ENCODE measurements at regions not wholly inside any gene's neighbourhood (a gene's known extent, or its start where the extent isn't known, plus 50 kb on each side); places are given as distances from the start of the nearest gene placed in this dataset.
"Not testable (repeated sequence)": the region's sequence is repeated elsewhere in the genome, so short reads cannot be mapped to it uniquely, and the experiment has no call there.

GRCh38 chr7:15126653-15127052, 224.1 kb upstream of the DGKB start:
- peak; percentile 67 for DNase-seq (ENCODE audit: low read depth, low spot score)
- FAIRE-seq = peak; percentile 12
- H3K27me3 ChIP-seq (ENCODE audit: control insufficient read depth in 2 of 2, insufficient read depth in 2 of 2, low read length in 2 of 2); H3K9me1 ChIP-seq (replicated peaks; ENCODE audit: control insufficient read depth, extremely low read depth, insufficient read depth, low read length); H3K9me3 ChIP-seq (replicated peaks; ENCODE audit: control insufficient read depth, insufficient read depth, low read length); H3K4me3 ChIP-seq (replicated peaks in 1 of 3; ENCODE audit: insufficient read depth in 1 of 3, low read depth in 1 of 3, low read length in 3 of 3); H2AFZ ChIP-seq (ENCODE audit: low read depth, low read length); H3K79me2 ChIP-seq (ENCODE audit: control insufficient read depth, insufficient read depth, low read length); H3K36me3 ChIP-seq (ENCODE audit: control insufficient read depth in 2 of 2, extremely low read depth in 1 of 2, insufficient read depth in 2 of 2, low read length in 2 of 2); dilution Hi-C loops (cut with MboI; ENCODE audit: extremely low pct_ligation_motif_present, low sequenced_read_pairs); BruUV-seq (replicated peaks); H3K9ac ChIP-seq (replicated peaks; ENCODE audit: extremely low read depth, insufficient read depth, low read length); H4K20me1 ChIP-seq (replicated peaks; ENCODE audit: control insufficient read depth, extremely low read depth, insufficient read depth, low read length); POLR2A ChIA-PET: not testable (repeated sequence)
- peaks cover 36% of the 10 kb centered on the region for H3K4me1 ChIP-seq (ENCODE audit: control insufficient read depth, extremely low read depth, insufficient read depth, low read length)
- peak; percentile 64 for TF ChIP-seq GATA2 (IDR thresholded peaks at IDR 0.05; ENCODE audit: insufficient read depth, insufficient read length, low read depth, low read length)
- peak overlapping the region; percentile 4 for H3K4me2 ChIP-seq (ENCODE audit: insufficient read depth, low read length)
- peak overlapping the region; percentile 22 for H3K27ac ChIP-seq (ENCODE audit: insufficient read depth, low read depth, low read length)
- CTCF ChIA-PET = interaction anchor here (1.2 to 1.6 kb wide), 5 partner anchors 8 to 375 kb away, joined by 3 to 5 read pairs (median 4); no protein-coding TSS in a partner anchor
- intact Hi-C loops (cut with micrococcal nuclease) = loop anchor here (5.0 to 10.0 kb wide), 2 partner anchors 378 to 956 kb away; no protein-coding TSS in a partner anchor

- Histone ChIP-seq H4K20me1 (replicated peaks; ENCODE audit: control insufficient read depth, extremely low read depth, insufficient read depth, low read length) (no peaks in the 10 kb centered on the region), H3K9me1 (replicated peaks; ENCODE audit: control insufficient read depth, extremely low read depth, insufficient read depth, low read length) (no peaks in the 10 kb centered on the region), H3K9me3 (replicated peaks; ENCODE audit: control insufficient read depth, insufficient read depth, low read length) (no peaks in the 10 kb centered on the region), H2AFZ (ENCODE audit: low read depth, low read length) (no peak overlapping the region), H3K27me3 (ENCODE audit: control insufficient read depth in 2 of 2, insufficient read depth in 2 of 2, low read length in 2 of 2) (no peaks in the 10 kb centered on the region), H3K9ac (replicated peaks; ENCODE audit: extremely low read depth, insufficient read depth, low read length) (no peak overlapping the region), H3K4me2 (ENCODE audit: insufficient read depth, low read length) (no peak overlapping the region), H3K79me2 (ENCODE audit: control insufficient read depth, insufficient read depth, low read length) (no peaks in the 10 kb centered on the region), H3K27ac (ENCODE audit: insufficient read depth, low read depth, low read length) (no peak overlapping the region), H3K4me1 (ENCODE audit: control insufficient read depth, extremely low read depth, insufficient read depth, low read length) (peaks cover 17% of the 10 kb centered on the region), H3K4me3 (replicated peaks in 1 of 3; ENCODE audit: insufficient read depth in 1 of 3, low read depth in 1 of 3, low read length in 3 of 3) (no peak overlapping the region), H3K36me3 (ENCODE audit: control insufficient read depth in 2 of 2, extremely low read depth in 1 of 2, insufficient read depth in 2 of 2, low read length in 2 of 2) (no peaks in the 10 kb centered on the region)
- POLR2A ChIA-PET = no interaction called here
- intact Hi-C loops (cut with micrococcal nuclease) (loop anchor here (5.0 to 10.0 kb wide), 2 partner anchors 37 to 381 kb away; no protein-coding TSS in a partner anchor), dilution Hi-C loops (cut with MboI; ENCODE audit: extremely low pct_ligation_motif_present, low sequenced_read_pairs) (no loop called here)
- TF ChIP-seq CTCF (IDR thresholded peaks at IDR 0.05; ENCODE audit: extremely low read depth in 1 of 2, insufficient read depth in 1 of 2, low read depth in 1 of 2, low read length in 2 of 2) = no peak
- no peak for TF ChIP-seq GATA2 (IDR thresholded peaks at IDR 0.05; ENCODE audit: insufficient read depth, insufficient read length, low read depth, low read length)
- TF ChIP-seq EZH2 (IDR thresholded peaks at IDR 0.05; ENCODE audit: borderline replicate concordance, low read depth, low read length, severe bottlenecking) = no peak
- TF ChIP-seq FOS (IDR thresholded peaks at IDR 0.05; ENCODE audit: borderline replicate concordance, insufficient read depth, low read length) = no peak
- no peak for TF ChIP-seq POLR2AphosphoS5 (IDR thresholded peaks at IDR 0.05; ENCODE audit: insufficient read depth, low read depth, low read length)
- TF ChIP-seq MAX (IDR thresholded peaks at IDR 0.05; ENCODE audit: insufficient read depth, insufficient read length) = no peak
- FAIRE-seq = no peak
- DNase-seq (ENCODE audit: low read depth, low spot score) = no peak
- CTCF ChIA-PET = interaction anchor here (1.0 kb wide), 1 partner anchor 108 kb away, joined by 3 read pairs; no protein-coding TSS in a partner anchor
- BruUV-seq (replicated peaks) = no TSS peak
Observed at GRCh38 chr7:15123901-15124300, 221.3 kb upstream of the DGKB start.
